Panc1 (cell line): ENCODE measurements at regions not wholly inside any gene's neighbourhood (a gene's known extent, or its start where the extent isn't known, plus 50 kb on each side); places are given as distances from the start of the nearest gene placed in this dataset.

Experiments used
- ATAC-seq: fragments of 200-7000 bp; cut with Tn5 transposase; 2 replicates; pipeline ENCODE4 v1.9.1; 2020; ENCODE audit warnings: mild to moderate bottlenecking, moderate library complexity
- BruUV-seq: library from RNA; stranded (reverse); fragments of 400-500 nt; replicated peaks from 2 replicates; lab custom pipeline; 2021; lab: Mats Ljungman, UMichigan
- CTCF ChIA-PET: fragments of 300-600 bp; sonication (Branson Sonifier 250); formaldehyde crosslinking; loops from one replicate; lab custom pipeline; 2022; ENCODE audit warnings: antibody characterized with exemption; lab: Charles Lee
- POLR2A ChIA-PET: fragments of 300-600 bp; sonication (Branson Sonifier 250); formaldehyde crosslinking; loops from one replicate; lab custom pipeline; 2022; ENCODE audit warnings: antibody characterized with exemption; lab: Charles Lee
- DNase-seq: peaks from one replicate; pipeline ENCODE4 v3.0.0-alpha.2; 2010; ENCODE audit warnings: low read depth, low spot score
- H3K27ac ChIP-seq: 2 replicates; pipeline ENCODE4 v1.5.1; 2011; ENCODE audit warnings: mild to moderate bottlenecking, low read length, inconsistent platforms
- H3K27me3 ChIP-seq: fragments of 200-500 bp; sonication (Bioruptor generic); 2 replicates; pipeline ENCODE4 v1.6.0; 2014; ENCODE audit warnings: low read length, inconsistent platforms; ENCODE audit not compliant: control insufficient read depth, insufficient read depth
- H3K36me3 ChIP-seq: fragments of 200-500 bp; sonication (Bioruptor generic); 2 replicates; pipeline ENCODE4 v1.5.1; 2014; ENCODE audit warnings: inconsistent platforms, mild to moderate bottlenecking, low read length, moderate library complexity; ENCODE audit not compliant: control insufficient read depth, insufficient read depth
- H3K4me1 ChIP-seq: 2 replicates; pipeline ENCODE4 v1.5.1; 2011; ENCODE audit warnings: inconsistent platforms, mild to moderate bottlenecking, low read length, moderate library complexity; ENCODE audit not compliant: control insufficient read depth, insufficient read depth
- H3K4me3 ChIP-seq, 2 experiments: 2 replicates each; pipeline ENCODE4 v1.5.1; 2011 to 2012; ENCODE audit warnings: low read depth in 2 of 2, low read length in 2 of 2, mild to moderate bottlenecking in 2 of 2, inconsistent platforms in 1 of 2, moderate library complexity in 1 of 2
- H3K9me3 ChIP-seq: fragments of 200-500 bp; sonication (Bioruptor generic); 2 replicates; pipeline ENCODE4 v1.5.1; 2014; ENCODE audit warnings: low read depth, mild to moderate bottlenecking, inconsistent platforms, low read length, moderate library complexity; ENCODE audit not compliant: control insufficient read depth, insufficient read depth
- POLR2AphosphoS5 ChIP-seq: IDR thresholded peaks from 2 replicates; pipeline ENCODE4 v1.6.1; 2012; ENCODE audit warnings: mild to moderate bottlenecking, low read depth, low read length, moderate library complexity
- SIN3A ChIP-seq: IDR thresholded peaks from 2 replicates; pipeline ENCODE4 v1.6.1; 2012; ENCODE audit warnings: low read depth, mild to moderate bottlenecking, low read length, moderate library complexity, borderline replicate concordance; ENCODE audit not compliant: insufficient read depth
- TCF7L2 ChIP-seq: IDR thresholded peaks from 2 replicates; pipeline ENCODE4 v1.6.1; 2011; ENCODE audit warnings: mild to moderate bottlenecking, low read depth, low read length, inconsistent platforms
- in situ Hi-C: cut with HindIII; loops from 2 replicates; pipeline ENCODE4 v1.10.0; 2016; ENCODE audit warnings: low sequenced_read_pairs, low pct_unique_long_range_greater_than_20kb
- intact Hi-C: fragments of 100-400 bp; cut with micrococcal nuclease; formaldehyde crosslinking; loops from one replicate; pipeline ENCODE4 v1.10.0; 2022; ENCODE audit not compliant: unreplicated experiment
- TF ChIP-seq, protein P1 (sequence below), 2 experiments: IDR thresholded peaks; 2 replicates each; pipeline ENCODE4 v1.6.1; 2011 to 2012; ENCODE audit warnings: low read depth in 2 of 2, control low read depth in 1 of 2, low read length in 1 of 2, mild to moderate bottlenecking in 1 of 2, moderate library complexity in 1 of 2; ENCODE audit not compliant: insufficient read depth in 1 of 2
- TF ChIP-seq, protein P2 (sequence below): fragments of 450-650 bp; IDR thresholded peaks from 2 replicates; pipeline ENCODE4 v1.5.1; 2017; ENCODE audit warnings: mild to moderate bottlenecking

DNA sequence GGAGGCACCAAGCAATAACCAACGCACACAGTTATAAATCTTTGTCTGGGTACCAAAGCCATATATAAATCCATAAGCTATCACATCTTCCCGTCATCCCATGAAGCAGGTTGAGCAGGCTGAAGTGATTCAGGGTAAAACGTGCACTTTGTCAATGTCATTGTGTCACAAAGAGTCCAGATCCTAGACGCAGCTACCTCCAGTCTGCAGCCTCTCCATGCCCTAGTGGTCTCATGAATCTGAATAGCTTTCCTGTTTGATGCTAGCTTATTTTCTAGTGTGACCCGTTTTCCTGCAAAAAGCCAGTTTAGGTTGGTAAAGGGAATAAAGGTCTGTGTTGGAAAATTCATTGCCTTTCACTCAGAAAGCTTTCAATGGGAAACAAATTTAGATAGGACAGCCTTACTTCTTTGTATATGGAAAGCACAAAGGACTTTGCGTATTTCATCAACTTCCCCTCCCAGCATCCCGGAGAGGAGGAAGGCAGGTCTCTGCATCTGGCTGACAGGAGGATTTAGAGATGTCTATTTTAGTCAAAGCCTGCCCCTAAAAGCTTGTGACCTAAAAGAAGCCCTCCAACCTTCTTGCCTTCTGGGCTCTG is 222.3 kb upstream of the ARL4C start:
- H3K27me3 ChIP-seq = no peaks in the 10 kb centered on the region
- in situ Hi-C loops (no loop called here), intact Hi-C loops (no loop called here)
- H3K36me3 ChIP-seq = no peaks in the 10 kb centered on the region; the same call in 1 of the 2 replicates
- ChIA-PET CTCF (no interaction called here), POLR2A (interaction anchor here (0.5 kb wide), 1 partner anchor 106 kb away, joined by 3 read pairs; no protein-coding TSS in a partner anchor)
- no peak for ATAC-seq
- DNase-seq = no peak
- no TSS peak for BruUV-seq
- no peaks in the 10 kb centered on the region for H3K9me3 ChIP-seq
- no peak overlapping the region for H3K27ac ChIP-seq
- no peak overlapping the region for H3K4me3 ChIP-seq
- H3K4me1 ChIP-seq = no peaks in the 10 kb centered on the region
- no peak for TF ChIP-seq SIN3A
- TF ChIP-seq, protein P1, sequence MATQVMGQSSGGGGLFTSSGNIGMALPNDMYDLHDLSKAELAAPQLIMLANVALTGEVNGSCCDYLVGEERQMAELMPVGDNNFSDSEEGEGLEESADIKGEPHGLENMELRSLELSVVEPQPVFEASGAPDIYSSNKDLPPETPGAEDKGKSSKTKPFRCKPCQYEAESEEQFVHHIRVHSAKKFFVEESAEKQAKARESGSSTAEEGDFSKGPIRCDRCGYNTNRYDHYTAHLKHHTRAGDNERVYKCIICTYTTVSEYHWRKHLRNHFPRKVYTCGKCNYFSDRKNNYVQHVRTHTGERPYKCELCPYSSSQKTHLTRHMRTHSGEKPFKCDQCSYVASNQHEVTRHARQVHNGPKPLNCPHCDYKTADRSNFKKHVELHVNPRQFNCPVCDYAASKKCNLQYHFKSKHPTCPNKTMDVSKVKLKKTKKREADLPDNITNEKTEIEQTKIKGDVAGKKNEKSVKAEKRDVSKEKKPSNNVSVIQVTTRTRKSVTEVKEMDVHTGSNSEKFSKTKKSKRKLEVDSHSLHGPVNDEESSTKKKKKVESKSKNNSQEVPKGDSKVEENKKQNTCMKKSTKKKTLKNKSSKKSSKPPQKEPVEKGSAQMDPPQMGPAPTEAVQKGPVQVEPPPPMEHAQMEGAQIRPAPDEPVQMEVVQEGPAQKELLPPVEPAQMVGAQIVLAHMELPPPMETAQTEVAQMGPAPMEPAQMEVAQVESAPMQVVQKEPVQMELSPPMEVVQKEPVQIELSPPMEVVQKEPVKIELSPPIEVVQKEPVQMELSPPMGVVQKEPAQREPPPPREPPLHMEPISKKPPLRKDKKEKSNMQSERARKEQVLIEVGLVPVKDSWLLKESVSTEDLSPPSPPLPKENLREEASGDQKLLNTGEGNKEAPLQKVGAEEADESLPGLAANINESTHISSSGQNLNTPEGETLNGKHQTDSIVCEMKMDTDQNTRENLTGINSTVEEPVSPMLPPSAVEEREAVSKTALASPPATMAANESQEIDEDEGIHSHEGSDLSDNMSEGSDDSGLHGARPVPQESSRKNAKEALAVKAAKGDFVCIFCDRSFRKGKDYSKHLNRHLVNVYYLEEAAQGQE (IDR thresholded peaks at IDR 0.05; ENCODE audit: insufficient read depth in 1 of 2, low read depth in 2 of 2, low read length in 1 of 2) = no peak
- TF ChIP-seq, protein P2, sequence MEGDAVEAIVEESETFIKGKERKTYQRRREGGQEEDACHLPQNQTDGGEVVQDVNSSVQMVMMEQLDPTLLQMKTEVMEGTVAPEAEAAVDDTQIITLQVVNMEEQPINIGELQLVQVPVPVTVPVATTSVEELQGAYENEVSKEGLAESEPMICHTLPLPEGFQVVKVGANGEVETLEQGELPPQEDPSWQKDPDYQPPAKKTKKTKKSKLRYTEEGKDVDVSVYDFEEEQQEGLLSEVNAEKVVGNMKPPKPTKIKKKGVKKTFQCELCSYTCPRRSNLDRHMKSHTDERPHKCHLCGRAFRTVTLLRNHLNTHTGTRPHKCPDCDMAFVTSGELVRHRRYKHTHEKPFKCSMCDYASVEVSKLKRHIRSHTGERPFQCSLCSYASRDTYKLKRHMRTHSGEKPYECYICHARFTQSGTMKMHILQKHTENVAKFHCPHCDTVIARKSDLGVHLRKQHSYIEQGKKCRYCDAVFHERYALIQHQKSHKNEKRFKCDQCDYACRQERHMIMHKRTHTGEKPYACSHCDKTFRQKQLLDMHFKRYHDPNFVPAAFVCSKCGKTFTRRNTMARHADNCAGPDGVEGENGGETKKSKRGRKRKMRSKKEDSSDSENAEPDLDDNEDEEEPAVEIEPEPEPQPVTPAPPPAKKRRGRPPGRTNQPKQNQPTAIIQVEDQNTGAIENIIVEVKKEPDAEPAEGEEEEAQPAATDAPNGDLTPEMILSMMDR = no peak
- TF ChIP-seq POLR2AphosphoS5 = no peak
- TF ChIP-seq TCF7L2 = no peak

DNA sequence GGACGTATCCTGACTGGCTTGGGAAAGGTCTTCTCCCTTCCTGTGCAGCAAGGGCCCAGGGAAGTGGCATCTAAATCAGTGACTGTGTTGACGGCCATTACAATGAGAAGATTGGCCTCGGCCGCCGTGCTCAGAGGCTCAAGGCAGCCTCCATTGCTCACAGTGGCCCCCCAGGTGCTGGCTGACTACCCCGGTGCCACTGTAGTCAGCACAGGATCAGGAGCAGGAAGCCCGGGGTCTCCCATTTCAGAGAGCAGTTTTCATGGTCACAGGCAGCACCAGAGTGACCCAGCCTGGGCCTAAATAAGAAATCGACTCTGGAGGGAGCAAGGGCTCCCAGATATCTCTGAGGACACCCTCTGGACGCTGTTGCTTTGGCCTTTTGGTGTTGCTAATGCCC is 219.4 kb upstream of the ARL4C start:
- no peak for ATAC-seq
- no peak for TF ChIP-seq SIN3A
- TF ChIP-seq, protein P2 = no peak
- no peak for TF ChIP-seq TCF7L2
- TF ChIP-seq POLR2AphosphoS5 = no peak
- TF ChIP-seq, protein P1 (IDR thresholded peaks at IDR 0.05; ENCODE audit: insufficient read depth in 1 of 2, low read depth in 2 of 2, low read length in 1 of 2) = no peak
- intact Hi-C loops = no loop called here
- Histone ChIP-seq H3K27ac (no peak overlapping the region), H3K4me3 (no peak overlapping the region), H3K27me3 (no peaks in the 10 kb centered on the region), H3K4me1 (no peaks in the 10 kb centered on the region), H3K36me3 (no peaks in the 10 kb centered on the region; the same call in 1 of the 2 replicates), H3K9me3 (no peaks in the 10 kb centered on the region)
- POLR2A ChIA-PET = no interaction called here
- CTCF ChIA-PET = no interaction called here
- DNase-seq = no peak
- BruUV-seq = no TSS peak
- in situ Hi-C loops = no loop called here
